Naive B cell (primary cell): ENCODE measurements at regions not wholly inside any gene's neighbourhood (a gene's known extent, or its start where the extent isn't known, plus 50 kb on each side); places are given as distances from the start of the nearest gene placed in this dataset.

Source experiments
- ATAC-seq, 2 donors: fragments of 150-1000 bp; cut with Tn5 transposase; 2 replicates each; pipeline ENCODE4 v1.10.0; 2021; ENCODE audit warnings: low read depth in 2 of 2, mild to moderate bottlenecking in 2 of 2, moderate library complexity in 2 of 2
- DNase-seq: peaks from one replicate; pipeline ENCODE4 v3.0.0; 2022
- H3K27ac Mint-ChIP-seq, 6 donors: one replicate each; pipeline ENCODE4 v1.8.0; 2020 to 2022; ENCODE audit warnings: mild to moderate bottlenecking in 6 of 6, mixed read lengths in 6 of 6, moderate library complexity in 5 of 6, inconsistent platforms in 2 of 6
- H3K27me3 Mint-ChIP-seq, 3 donors: one replicate each; pipeline ENCODE4 v1.8.0; 2021 to 2022; ENCODE audit warnings: mixed read lengths in 3 of 3, mild to moderate bottlenecking in 1 of 3
- H3K36me3 Mint-ChIP-seq, 2 donors: one replicate each; pipeline ENCODE4 v1.8.0; 2020 to 2022; ENCODE audit warnings: mixed read lengths in 2 of 2, inconsistent platforms in 1 of 2, mild to moderate bottlenecking in 1 of 2
- H3K4me1 Mint-ChIP-seq, 3 donors: one replicate each; pipeline ENCODE4 v1.8.0; 2020 to 2022; ENCODE audit warnings: mixed read lengths in 3 of 3, inconsistent platforms in 1 of 3, mild to moderate bottlenecking in 1 of 3, moderate library complexity in 1 of 3
- H3K4me3 Mint-ChIP-seq, 8 donors: one replicate each; pipeline ENCODE4 v1.8.0; 2020 to 2022; ENCODE audit warnings: mild to moderate bottlenecking in 8 of 8, mixed read lengths in 8 of 8, moderate library complexity in 8 of 8, inconsistent platforms in 2 of 8
- H3K9me3 Mint-ChIP-seq, 7 donors: one replicate each; pipeline ENCODE4 v1.8.0; 2020 to 2022; ENCODE audit warnings: mixed read lengths in 7 of 7, mild to moderate bottlenecking in 5 of 7, inconsistent platforms in 2 of 7, moderate library complexity in 1 of 7

DNA sequence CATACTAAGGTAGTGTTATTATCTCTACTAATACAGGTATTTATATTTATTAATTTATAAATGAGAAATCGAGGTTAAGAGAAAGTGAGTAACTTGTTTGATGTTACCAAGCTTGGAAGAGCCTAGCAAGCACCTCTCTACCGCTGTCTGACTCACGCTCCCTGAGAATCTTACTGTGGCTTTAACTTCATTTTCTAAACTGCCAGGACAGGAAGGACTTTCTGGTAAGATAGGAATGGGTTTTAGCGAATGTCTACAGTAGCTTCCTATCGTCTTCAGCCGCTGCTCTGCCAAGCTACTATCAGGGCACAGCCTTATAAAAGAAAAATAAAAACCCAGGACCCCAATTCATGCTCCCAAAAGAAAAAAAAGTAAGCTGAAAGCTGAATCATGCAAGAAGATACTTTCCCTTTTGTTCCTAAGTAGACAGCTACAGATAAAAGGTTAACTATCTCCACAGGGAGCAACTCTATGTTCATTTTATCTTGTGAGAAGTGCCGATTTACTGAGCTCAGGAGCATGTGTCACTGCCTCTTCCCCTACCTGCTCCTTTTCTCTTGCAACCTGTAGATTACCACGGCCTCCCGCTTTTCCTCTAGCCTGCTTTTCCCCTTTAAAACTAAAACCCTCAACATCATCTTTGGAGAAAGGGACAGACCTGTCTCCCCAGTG lies 60.2 kb downstream of the THNSL1 start:
- Mint-ChIP-seq H3K4me3 (no peak overlapping the region), H3K9me3 (no peaks in the 10 kb centered on the region), H3K27ac (no peak overlapping the region), H3K4me1 (peaks cover 0 to 4% (median 3%) of the 10 kb centered on the region in 3 donors), H3K36me3 (no peaks in the 10 kb centered on the region), H3K27me3 (peaks cover 0 to 12% (median 5%) of the 10 kb centered on the region in 3 donors)
- no peak for DNase-seq
- no peak for ATAC-seq

DNA sequence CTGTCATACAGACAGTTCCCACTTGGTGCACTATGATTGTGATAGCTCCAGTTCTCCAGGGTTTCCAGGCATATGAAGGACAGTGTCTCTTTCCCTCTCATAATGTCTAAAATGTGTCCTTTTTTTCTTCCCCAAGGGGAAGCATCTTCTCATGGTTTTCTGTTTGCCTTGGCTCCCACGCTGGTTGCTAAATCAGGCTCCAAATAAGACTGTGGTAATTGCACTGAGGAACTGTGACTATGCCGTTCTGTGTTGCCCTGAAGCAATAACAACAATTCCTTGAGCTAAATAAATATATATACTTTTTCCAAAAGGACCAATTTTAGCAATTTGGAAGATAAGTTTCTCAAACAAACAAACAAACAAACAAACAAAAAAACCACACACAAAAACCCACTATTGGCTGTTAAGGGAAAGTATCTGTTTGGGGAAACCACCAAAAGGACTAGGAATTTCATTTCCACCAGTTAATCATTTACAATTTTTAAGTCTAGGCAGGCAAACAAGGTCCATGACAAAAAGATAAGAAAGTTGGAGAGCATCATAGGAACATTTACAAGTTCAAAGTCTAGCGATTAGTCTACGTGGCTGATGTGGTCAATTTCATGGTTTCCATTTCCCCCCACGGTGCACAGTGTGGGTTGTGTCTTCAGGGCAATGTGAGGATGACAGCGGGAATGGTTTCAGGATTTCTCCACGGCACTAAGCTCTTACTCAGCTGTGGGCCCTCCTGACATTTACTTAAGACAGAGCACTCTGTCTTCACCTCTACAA lies 62.4 kb downstream of the THNSL1 start:
- no peaks in the 10 kb centered on the region for H3K9me3 Mint-ChIP-seq
- H3K36me3 Mint-ChIP-seq, result no peaks in the 10 kb centered on the region
- peaks cover 13 to 26% (median 15%) of the 10 kb centered on the region in 3 donors for H3K27me3 Mint-ChIP-seq
- no peak overlapping the region for H3K4me3 Mint-ChIP-seq
- ATAC-seq (no peak), DNase-seq (no peak)
- H3K27ac Mint-ChIP-seq, result no peak overlapping the region
- peaks cover 0 to 4% (median 3%) of the 10 kb centered on the region in 3 donors for H3K4me1 Mint-ChIP-seq

DNA sequence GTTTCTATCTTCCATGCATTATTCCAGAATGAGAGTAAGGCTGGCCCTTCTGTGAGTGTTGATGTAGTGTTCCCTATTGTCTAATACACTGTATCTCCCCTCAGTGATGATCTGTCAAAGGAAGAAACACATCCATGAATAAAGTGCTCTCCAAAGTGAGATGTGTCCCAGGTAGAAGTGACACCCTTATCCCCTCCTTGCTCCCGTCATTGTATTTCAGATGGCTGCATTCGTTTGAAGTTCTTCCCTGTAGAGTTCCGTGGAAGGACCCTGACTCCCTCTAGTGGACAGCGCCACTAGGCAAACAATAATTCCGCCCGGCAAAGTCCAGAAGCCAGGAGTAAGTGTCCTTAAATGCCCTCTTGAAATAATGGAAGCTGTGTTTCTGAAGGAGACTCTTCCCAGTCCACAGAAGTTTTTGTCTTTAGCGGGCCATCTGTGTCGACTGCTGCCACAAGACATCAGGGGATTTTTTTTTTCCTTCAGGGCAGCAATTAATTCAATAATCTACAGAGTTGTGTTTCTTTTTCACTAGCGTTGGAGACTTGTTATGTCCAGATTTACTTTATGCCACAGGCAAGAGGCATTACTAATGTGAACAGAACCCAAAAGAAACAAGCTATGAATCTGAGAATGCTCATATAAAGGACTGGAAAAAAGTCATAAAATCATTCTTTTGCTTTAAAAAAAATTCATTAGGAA lies 64.6 kb downstream of the THNSL1 start:
- Mint-ChIP-seq H3K4me1 (peaks cover 0 to 4% (median 3%) of the 10 kb centered on the region in 3 donors), H3K36me3 (no peaks in the 10 kb centered on the region), H3K9me3 (no peaks in the 10 kb centered on the region), H3K27me3 (peaks cover 17 to 28% (median 19%) of the 10 kb centered on the region in 3 donors), H3K27ac (no peak overlapping the region), H3K4me3 (no peak overlapping the region)
- DNase-seq (peak; percentile 24), ATAC-seq (peak in 1 of 2 donors; percentile 48)

DNA sequence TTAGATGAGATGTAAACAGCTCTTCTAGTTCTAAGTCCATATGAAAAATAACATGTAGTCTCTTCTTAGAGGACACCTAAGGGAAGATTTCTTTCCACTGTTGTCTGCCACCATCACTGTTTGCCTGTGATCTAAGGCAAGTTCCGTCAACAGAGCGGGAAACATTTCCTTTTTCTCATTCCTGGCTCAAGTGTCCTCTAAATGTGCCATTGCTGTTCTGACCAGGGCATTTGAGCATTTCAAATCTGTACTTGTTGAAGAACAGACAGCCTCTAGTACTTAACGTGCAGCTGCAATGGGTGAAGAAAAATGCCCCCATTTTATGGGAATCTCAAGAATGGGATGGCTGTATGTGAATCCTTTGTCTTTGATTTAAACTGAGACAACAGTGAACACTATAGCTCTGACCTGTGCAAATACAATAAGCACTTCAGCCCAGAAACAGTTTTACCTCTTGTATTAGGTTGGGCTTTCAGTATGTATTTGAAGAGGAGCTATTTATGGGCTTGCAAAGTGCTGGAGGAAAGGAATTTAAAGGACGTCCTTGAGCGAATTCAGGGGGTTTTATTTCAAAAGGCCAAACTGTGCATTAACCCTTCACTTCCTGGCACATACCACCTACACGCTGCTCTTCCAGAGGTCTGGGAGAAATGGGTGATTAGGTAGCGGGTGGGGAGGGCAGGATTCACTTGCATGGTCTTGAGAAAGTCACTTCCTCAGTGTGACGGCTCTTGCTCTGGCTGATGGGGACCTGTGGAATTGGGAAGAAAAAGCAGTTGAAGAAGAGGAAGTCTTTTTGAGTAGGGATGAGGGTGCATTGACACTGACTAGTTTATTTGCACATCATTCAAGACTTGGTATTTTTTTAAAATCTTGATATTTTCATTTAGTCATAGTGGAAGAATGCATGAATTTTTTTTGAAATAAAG lies 66.1 kb downstream of the THNSL1 start:
- no peaks in the 10 kb centered on the region for H3K36me3 Mint-ChIP-seq
- DNase-seq (no peak), ATAC-seq (no peak)
- H3K27ac Mint-ChIP-seq, result no peak overlapping the region
- peaks cover 17 to 31% (median 19%) of the 10 kb centered on the region in 3 donors for H3K27me3 Mint-ChIP-seq
- no peak overlapping the region for H3K4me3 Mint-ChIP-seq
- H3K9me3 Mint-ChIP-seq, result no peaks in the 10 kb centered on the region
- H3K4me1 Mint-ChIP-seq, result peaks cover 0 to 4% (median 3%) of the 10 kb centered on the region in 3 donors

DNA sequence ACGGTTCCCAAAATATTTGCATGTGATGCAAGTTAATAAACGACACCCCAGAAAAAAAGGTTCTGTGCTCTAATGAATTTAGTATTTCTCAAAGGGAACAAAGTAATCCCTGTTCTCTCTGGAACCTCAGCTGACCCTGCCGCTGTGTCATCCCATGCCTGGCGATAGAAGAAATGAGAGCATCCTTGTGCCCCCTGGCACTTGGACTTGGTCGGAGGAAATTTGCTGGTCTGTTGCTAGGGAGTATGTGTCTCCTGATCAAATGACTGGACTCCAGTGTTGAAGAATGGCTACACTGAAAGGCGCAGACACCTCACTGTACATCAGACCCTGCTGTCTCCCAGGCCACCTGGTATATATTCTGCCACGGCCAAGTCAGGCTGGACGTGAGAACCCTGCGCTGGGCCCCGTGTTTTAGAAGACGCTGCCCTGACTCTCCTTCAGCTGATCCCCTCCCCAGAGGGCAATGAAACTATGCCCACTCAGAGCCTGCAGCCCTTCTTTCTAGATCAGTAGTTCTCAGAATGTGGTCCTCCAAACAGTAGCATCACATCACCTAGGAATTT lies 67.2 kb downstream of the THNSL1 start:
- Mint-ChIP-seq H3K27ac (no peak overlapping the region), H3K27me3 (peaks cover 17 to 37% (median 19%) of the 10 kb centered on the region in 3 donors), H3K36me3 (no peaks in the 10 kb centered on the region), H3K4me3 (no peak overlapping the region), H3K4me1 (peaks cover 0 to 4% (median 3%) of the 10 kb centered on the region in 3 donors), H3K9me3 (no peaks in the 10 kb centered on the region)
- ATAC-seq (no peak), DNase-seq (no peak)

DNA sequence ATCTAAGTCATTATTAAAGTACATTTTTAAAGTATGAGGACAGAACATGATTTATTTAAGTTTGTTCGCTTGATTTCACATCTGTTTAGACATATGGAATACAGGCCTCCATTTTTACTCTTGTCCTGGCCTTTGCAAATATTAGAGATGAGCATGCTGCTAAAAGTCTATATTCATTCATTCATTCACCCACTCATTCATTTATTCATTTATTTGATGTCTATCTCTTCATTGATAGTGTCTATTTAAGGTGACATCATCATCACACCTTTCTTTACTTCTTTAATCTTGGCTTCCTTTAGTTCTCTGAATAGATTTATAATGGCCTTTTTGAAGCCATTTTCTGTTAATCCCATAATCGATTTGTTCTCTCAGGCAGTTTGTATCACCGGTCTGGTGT lies 68.0 kb downstream of the THNSL1 start:
- Mint-ChIP-seq H3K4me1 (peaks cover 0 to 4% (median 3%) of the 10 kb centered on the region in 3 donors), H3K27ac (no peak overlapping the region), H3K9me3 (peaks cover 0 to 2% (median 0%) of the 10 kb centered on the region in 7 donors), H3K36me3 (no peaks in the 10 kb centered on the region), H3K27me3 (peaks cover 17 to 37% (median 19%) of the 10 kb centered on the region in 3 donors), H3K4me3 (no peak overlapping the region)
- ATAC-seq, result no peak
- no peak for DNase-seq

DNA sequence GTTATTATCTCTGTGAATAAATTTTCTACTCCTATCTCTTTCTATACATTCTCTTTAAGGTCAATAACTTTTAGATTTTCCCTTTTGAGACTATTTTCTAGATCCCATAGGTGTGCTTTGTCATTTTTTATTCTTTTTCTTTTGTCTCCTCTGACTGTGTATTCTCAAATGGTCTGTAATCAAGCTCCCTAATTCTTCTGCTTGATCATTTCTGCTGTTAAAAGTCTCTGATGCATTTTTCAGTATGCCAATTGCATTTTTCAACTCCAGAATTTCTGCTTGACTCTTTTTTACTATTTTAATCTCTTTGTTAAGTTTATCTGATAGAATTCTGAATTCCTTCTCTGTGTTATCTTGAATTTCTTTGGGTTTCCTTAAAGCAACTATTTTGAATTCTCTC lies 78.2 kb downstream of the THNSL1 start:
- Mint-ChIP-seq H3K4me1 (no peaks in the 10 kb centered on the region), H3K4me3 (no peak overlapping the region), H3K36me3 (peaks cover 5 to 34% of the 10 kb centered on the region in 2 donors), H3K27ac (no peak overlapping the region), H3K9me3 (peaks cover 18 to 51% (median 29%) of the 10 kb centered on the region in 7 donors), H3K27me3 (peaks cover 0 to 17% (median 17%) of the 10 kb centered on the region in 3 donors)
- ATAC-seq, result no peak
- DNase-seq, result no peak

DNA sequence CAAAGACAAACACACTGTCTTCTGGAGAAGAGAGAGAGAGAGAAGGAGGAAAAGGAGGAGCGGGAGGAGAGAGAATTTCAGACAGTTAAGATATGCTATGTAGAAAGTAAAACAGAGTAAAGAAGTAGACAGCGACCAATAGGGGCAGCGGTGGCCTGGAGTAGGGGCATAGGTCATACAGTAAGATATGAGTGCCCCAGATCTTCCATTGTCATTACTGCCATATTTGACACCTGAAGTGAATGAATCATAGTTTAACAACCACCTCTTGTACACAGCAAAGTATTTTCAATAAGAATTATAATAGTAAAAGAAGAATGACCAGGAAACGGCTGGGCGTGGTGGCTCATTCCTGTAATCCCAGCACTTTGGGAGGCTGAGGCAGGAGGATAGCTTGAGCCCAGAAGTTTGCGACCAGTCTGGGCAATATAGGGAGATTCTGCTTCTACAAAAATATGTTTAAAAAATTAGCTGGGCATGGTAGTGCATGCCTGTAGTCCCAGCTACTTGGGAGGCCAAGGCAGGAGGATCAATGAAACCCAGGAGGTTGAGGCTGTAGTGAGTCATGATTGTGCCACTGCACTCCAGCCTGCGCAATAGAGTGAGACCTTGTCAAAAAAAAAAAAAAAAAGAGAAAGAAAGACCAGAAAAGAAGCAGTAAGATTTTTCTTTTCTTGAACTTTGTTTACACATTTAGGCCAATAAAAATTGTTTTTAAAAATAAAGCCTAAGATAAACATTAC lies 77.0 kb upstream of the GPR158 start:
- no peak overlapping the region for H3K27ac Mint-ChIP-seq
- no peak overlapping the region for H3K4me3 Mint-ChIP-seq
- no peaks in the 10 kb centered on the region for H3K4me1 Mint-ChIP-seq
- H3K36me3 Mint-ChIP-seq, result peaks cover 5 to 34% of the 10 kb centered on the region in 2 donors
- peaks cover 18 to 35% (median 25%) of the 10 kb centered on the region in 7 donors for H3K9me3 Mint-ChIP-seq
- DNase-seq (no peak), ATAC-seq (no peak)
- peaks cover 0 to 18% (median 17%) of the 10 kb centered on the region in 3 donors for H3K27me3 Mint-ChIP-seq

DNA sequence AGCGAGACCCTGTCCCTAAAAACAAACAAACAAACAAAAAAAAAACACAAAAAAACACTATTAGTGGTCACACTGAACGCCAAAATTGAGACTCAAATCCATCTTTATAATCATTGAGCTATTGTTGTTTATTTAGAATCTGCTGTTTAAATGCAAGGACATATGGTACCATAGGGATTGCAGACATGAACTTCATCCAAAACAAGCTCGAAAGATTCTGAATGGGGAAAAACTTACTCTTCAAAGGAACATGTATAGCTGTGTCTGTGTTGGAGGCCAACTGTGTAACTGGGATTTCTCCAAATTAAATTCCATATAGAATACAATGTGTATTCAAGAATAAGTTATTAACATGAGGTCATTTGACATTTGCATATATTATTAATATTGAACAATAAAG lies 74.7 kb upstream of the GPR158 start:
- H3K9me3 Mint-ChIP-seq, result peaks cover 0 to 12% (median 7%) of the 10 kb centered on the region in 7 donors
- ATAC-seq, result no peak
- H3K27ac Mint-ChIP-seq, result no peak overlapping the region
- peaks cover 0 to 15% of the 10 kb centered on the region in 2 donors for H3K36me3 Mint-ChIP-seq
- no peak overlapping the region for H3K4me3 Mint-ChIP-seq
- no peaks in the 10 kb centered on the region for H3K4me1 Mint-ChIP-seq
- no peak for DNase-seq
- peaks cover 6 to 15% (median 7%) of the 10 kb centered on the region in 3 donors for H3K27me3 Mint-ChIP-seq

DNA sequence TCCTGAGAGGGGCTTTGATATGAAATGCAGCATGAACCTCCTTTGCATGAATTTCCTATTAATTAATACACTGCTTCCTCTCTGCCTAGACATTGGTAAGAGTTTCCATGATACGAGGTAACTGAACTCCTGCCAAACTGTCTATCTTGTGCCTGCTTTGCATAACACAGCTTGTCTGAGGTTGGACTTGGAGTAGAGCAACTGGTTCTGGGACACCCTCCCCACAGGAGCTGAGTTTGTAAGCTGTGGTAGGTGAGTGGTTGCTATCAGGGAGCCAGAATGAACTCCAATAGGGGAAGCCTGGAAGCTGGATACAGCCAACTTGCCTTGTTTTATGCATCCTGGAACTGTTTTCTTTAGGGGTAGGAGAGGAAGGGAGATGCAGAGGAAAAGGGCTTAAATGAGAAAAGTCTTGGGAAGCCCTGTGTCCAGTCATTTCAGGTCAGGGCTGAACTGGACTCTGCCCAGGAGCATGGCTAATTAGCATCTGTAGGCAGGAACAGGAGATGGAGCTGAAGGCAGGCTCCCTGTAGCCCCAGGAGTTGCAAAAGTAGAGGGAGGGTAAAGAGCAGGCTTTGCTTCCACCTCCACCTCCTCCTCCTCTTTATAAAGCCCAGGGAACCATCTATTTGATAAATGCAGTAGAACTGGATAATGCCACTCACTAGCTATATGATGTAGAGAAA lies 73.2 kb upstream of the GPR158 start:
- H3K4me3 Mint-ChIP-seq, result no peak overlapping the region
- peaks cover 6 to 15% (median 7%) of the 10 kb centered on the region in 3 donors for H3K27me3 Mint-ChIP-seq
- H3K9me3 Mint-ChIP-seq, result peaks cover 0 to 8% (median 5%) of the 10 kb centered on the region in 7 donors
- ATAC-seq (no peak), DNase-seq (no peak)
- H3K27ac Mint-ChIP-seq, result no peak overlapping the region
- H3K36me3 Mint-ChIP-seq, result peaks cover 0 to 12% of the 10 kb centered on the region in 2 donors
- no peaks in the 10 kb centered on the region for H3K4me1 Mint-ChIP-seq

DNA sequence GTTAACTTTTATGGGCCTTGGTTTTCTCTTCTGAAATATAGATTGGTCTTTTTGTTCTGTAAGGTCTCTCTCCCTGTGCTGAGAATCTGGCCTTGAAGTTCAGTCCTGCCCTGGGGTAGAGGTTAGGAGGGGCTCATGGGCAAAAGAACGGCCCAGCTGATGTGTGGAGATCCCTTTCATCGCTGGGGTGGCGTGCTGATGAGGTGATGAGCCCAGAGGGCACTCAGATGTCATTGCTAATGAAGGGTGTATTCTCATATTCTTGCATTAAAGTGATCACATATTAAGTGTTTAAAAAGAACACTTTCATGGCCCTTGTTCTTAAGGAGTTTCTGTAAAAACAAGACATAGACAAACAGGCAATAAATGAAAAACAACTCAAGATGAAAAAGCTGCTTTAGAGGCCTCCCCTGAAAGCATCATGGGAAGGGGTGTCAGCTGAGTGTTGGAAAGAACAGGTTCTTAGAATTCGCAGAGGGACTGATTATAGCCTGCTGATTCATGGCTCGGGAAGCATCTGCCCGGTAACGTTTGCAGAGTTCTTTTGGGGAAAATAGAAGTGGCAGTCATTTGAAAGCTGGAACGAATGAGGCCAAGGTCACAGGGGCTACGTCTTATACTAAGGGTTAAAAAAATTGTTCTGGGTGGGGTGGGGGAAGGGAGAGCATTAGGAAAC lies 72.5 kb upstream of the GPR158 start:
- H3K9me3 Mint-ChIP-seq, result peaks cover 0 to 4% (median 3%) of the 10 kb centered on the region in 7 donors
- ATAC-seq, result no peak
- no peak overlapping the region for H3K4me3 Mint-ChIP-seq
- peaks cover 0 to 6% of the 10 kb centered on the region in 2 donors for H3K36me3 Mint-ChIP-seq
- no peak overlapping the region for H3K27ac Mint-ChIP-seq
- DNase-seq, result no peak
- no peaks in the 10 kb centered on the region for H3K4me1 Mint-ChIP-seq
- H3K27me3 Mint-ChIP-seq, result peaks cover 6 to 13% (median 7%) of the 10 kb centered on the region in 3 donors
